ENCODE measurements at regions not wholly inside any gene's neighbourhood (a gene's known extent, or its start where the extent isn't known, plus 50 kb on each side); places are given as distances from the start of the nearest gene placed in this dataset.

DNA sequence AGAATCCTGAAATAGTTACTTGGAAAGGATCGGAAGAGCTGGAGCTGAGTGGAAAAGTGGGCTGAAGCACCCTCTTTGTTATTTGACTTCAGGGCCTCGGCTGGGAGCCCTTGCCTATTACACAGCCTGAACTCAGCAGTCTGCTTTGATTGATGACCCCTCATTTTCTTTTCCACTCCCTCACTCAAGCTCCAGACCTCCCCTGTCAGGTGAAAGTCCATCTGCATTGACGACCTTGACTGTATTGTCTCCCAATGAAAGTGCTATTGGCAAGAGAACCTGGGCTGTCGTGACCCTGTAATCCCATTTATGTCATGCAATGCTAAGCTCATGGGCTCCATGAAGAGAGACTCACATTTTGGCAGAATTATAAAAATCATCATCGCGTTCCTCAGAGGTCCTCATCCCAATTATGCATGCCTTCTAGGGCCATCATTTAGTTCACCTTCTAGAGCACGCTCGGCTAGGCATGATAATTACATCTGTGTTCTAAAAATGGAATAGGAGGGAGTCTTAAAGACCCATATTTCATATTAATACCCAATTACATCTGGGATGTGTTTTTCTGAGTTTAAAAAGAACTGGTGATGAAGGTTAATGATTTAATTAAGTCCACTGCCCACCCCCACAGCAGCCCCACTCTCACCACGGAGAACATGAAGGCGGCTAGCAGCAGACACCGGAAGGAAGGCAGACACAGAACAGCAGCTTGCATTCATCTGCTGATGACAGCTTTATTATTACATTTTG, 472.5 kb downstream of the PID1 start:
- TF ChIP-seq, protein P1, sequence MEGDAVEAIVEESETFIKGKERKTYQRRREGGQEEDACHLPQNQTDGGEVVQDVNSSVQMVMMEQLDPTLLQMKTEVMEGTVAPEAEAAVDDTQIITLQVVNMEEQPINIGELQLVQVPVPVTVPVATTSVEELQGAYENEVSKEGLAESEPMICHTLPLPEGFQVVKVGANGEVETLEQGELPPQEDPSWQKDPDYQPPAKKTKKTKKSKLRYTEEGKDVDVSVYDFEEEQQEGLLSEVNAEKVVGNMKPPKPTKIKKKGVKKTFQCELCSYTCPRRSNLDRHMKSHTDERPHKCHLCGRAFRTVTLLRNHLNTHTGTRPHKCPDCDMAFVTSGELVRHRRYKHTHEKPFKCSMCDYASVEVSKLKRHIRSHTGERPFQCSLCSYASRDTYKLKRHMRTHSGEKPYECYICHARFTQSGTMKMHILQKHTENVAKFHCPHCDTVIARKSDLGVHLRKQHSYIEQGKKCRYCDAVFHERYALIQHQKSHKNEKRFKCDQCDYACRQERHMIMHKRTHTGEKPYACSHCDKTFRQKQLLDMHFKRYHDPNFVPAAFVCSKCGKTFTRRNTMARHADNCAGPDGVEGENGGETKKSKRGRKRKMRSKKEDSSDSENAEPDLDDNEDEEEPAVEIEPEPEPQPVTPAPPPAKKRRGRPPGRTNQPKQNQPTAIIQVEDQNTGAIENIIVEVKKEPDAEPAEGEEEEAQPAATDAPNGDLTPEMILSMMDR (conservative IDR thresholded peaks at IDR 0.05 in 1 of 2, IDR thresholded peaks at IDR 0.05 in 1 of 2; ENCODE audit: low read depth in 1 of 2, low read length in 2 of 2) = no peak
- TF ChIP-seq EZH2 (IDR thresholded peaks at IDR 0.05; ENCODE audit: low read length, missing control alignments) = no peak
